Neuronal stem cell (in vitro differentiated cells): ENCODE measurements at regions not wholly inside any gene's neighbourhood (a gene's known extent, or its start where the extent isn't known, plus 50 kb on each side); places are given as distances from the start of the nearest gene placed in this dataset.

Experiments used
- DNase-seq: peaks from one replicate; pipeline ENCODE4 v3.0.0-alpha.2; 2013; ENCODE audit warnings: low spot score
- H2AFZ ChIP-seq: one replicate; pipeline ENCODE4 v1.6.1; 2013; ENCODE audit warnings: mild to moderate bottlenecking, low read length, inconsistent platforms
- H2AK5ac ChIP-seq: 2 replicates; pipeline ENCODE4 v1.6.1; 2013; ENCODE audit warnings: low read depth, mild to moderate bottlenecking, inconsistent platforms, low read length, moderate library complexity, mixed read lengths
- H2BK120ac ChIP-seq: 2 replicates; pipeline ENCODE4 v1.6.1; 2013; ENCODE audit warnings: low read depth, mild to moderate bottlenecking, inconsistent platforms, low read length, moderate library complexity, mixed read lengths
- H2BK12ac ChIP-seq: one replicate; pipeline ENCODE4 v1.6.1; 2013; ENCODE audit warnings: low read length, inconsistent platforms
- H2BK15ac ChIP-seq: 2 replicates; pipeline ENCODE4 v1.6.1; 2013; ENCODE audit warnings: mild to moderate bottlenecking, low read length, inconsistent platforms, mixed read lengths
- H2BK5ac ChIP-seq: one replicate; pipeline ENCODE4 v1.6.1; 2013; ENCODE audit warnings: inconsistent platforms, mild to moderate bottlenecking, low read length, moderate library complexity
- H3K14ac ChIP-seq: one replicate; pipeline ENCODE4 v1.6.1; 2013; ENCODE audit warnings: low read length, inconsistent platforms
- H3K18ac ChIP-seq: 2 replicates; pipeline ENCODE4 v1.6.1; 2013; ENCODE audit warnings: low read length, inconsistent platforms
- H3K23ac ChIP-seq: 2 replicates; pipeline ENCODE4 v1.6.1; 2013; ENCODE audit warnings: low read depth, mild to moderate bottlenecking, mixed read lengths, low read length, inconsistent platforms; ENCODE audit not compliant: poor library complexity
- H3K27ac ChIP-seq: replicated peaks from 3 replicates; pipeline ENCODE4 v1.5.1; 2013; ENCODE audit warnings: low read length, inconsistent platforms
- H3K27me3 ChIP-seq, 3 experiments: 2 replicates each; pipeline ENCODE4 v1.6.1; 2013; ENCODE audit warnings: low read length in 3 of 3, mild to moderate bottlenecking in 2 of 3, inconsistent platforms in 1 of 3, low read depth in 1 of 3, mixed read lengths in 1 of 3, moderate library complexity in 1 of 3; ENCODE audit not compliant: control insufficient read depth in 3 of 3, insufficient read depth in 3 of 3
- H3K36me3 ChIP-seq, 2 donors: replicated peaks in 1 of 2; 2 replicates each; pipeline ENCODE4 v1.6.1; 2013; ENCODE audit warnings: low read length in 2 of 2; ENCODE audit not compliant: control insufficient read depth in 2 of 2, insufficient read depth in 2 of 2
- H3K4ac ChIP-seq: 2 replicates; pipeline ENCODE4 v1.6.1; 2013; ENCODE audit warnings: inconsistent platforms, mild to moderate bottlenecking, low read length, moderate library complexity
- H3K4me1 ChIP-seq, 2 donors: 1 replicate in 1 of 2; 2 replicates in 1 of 2; pipeline ENCODE4 v1.6.1; 2013; ENCODE audit warnings: low read length in 2 of 2, low read depth in 1 of 2; ENCODE audit not compliant: control insufficient read depth in 2 of 2, insufficient read depth in 1 of 2
- H3K4me2 ChIP-seq: one replicate; pipeline ENCODE4 v1.6.1; 2013; ENCODE audit warnings: mild to moderate bottlenecking, low read length, inconsistent platforms; ENCODE audit not compliant: insufficient read depth, poor library complexity, severe bottlenecking
- H3K4me3 ChIP-seq, 2 donors: 2 replicates each; pipeline ENCODE4 v1.5.1; 2013; ENCODE audit warnings: low read length in 2 of 2, mild to moderate bottlenecking in 2 of 2, inconsistent platforms in 1 of 2, moderate library complexity in 1 of 2
- H3K79me1 ChIP-seq: one replicate; pipeline ENCODE4 v1.6.1; 2013; ENCODE audit warnings: low read depth, mild to moderate bottlenecking, inconsistent platforms, low read length, moderate library complexity
- H3K9ac ChIP-seq: one replicate; pipeline ENCODE4 v1.6.1; 2013; ENCODE audit warnings: mild to moderate bottlenecking, low read depth, low read length, inconsistent platforms; ENCODE audit not compliant: poor library complexity
- H3K9me3 ChIP-seq, 2 donors: replicated peaks in 1 of 2; 2 replicates each; pipeline versions ENCODE3 to v1.6.1; 2013; ENCODE audit warnings: low read length in 2 of 2, mild to moderate bottlenecking in 2 of 2, inconsistent platforms in 1 of 2, low read depth in 1 of 2, mixed read lengths in 1 of 2, moderate library complexity in 1 of 2; ENCODE audit not compliant: control insufficient read depth in 2 of 2, insufficient read depth in 1 of 2
- H4K8ac ChIP-seq: one replicate; pipeline ENCODE4 v1.6.1; 2013; ENCODE audit warnings: low read depth, mild to moderate bottlenecking, inconsistent platforms, low read length, moderate library complexity
- H4K91ac ChIP-seq: one replicate; pipeline ENCODE4 v1.6.1; 2013; ENCODE audit warnings: low read length, low read depth, mild to moderate bottlenecking, inconsistent platforms; ENCODE audit not compliant: poor library complexity
- WGBS, 2 donors: extraction: QIAGEN DNeasy Blood & Tissue Kit; methylation state at CpG; one replicate each; pipeline ENCODE4 v1.1.7; 2013; ENCODE audit warnings: missing lambda C conversion rate in 2 of 2, mixed read lengths in 1 of 2; ENCODE audit not compliant: insufficient read length in 2 of 2, insufficient replicate concordance in 1 of 2; ENCODE audit errors: extremely low coverage in 2 of 2; 5-methylcytosine and 5-hydroxymethylcytosine counted together

GRCh38 chr10:109207361-109207760 lies 716.0 kb downstream of the XPNPEP1 start:
- Histone ChIP-seq H3K23ac (no peak overlapping the region), H3K18ac (no peak overlapping the region), H3K27me3 (no peaks in the 10 kb centered on the region), H3K14ac (no peak overlapping the region), H3K9ac (no peak overlapping the region), H4K91ac (no peak overlapping the region), H2AFZ (no peak overlapping the region), H3K4ac (no peak overlapping the region), H2BK120ac (no peak overlapping the region), H3K4me2 (no peak overlapping the region), H3K4me1 (no peaks in the 10 kb centered on the region), H3K36me3 (no peaks in the 10 kb centered on the region), H3K4me3 (no peak overlapping the region), H3K79me1 (no peaks in the 10 kb centered on the region), H2AK5ac (no peak overlapping the region), H3K27ac (no peak overlapping the region), H2BK5ac (no peak overlapping the region), H2BK15ac (no peak overlapping the region), H2BK12ac (no peak overlapping the region), H4K8ac (no peak overlapping the region), H3K9me3 (peaks cover 0 to 2% of the 10 kb centered on the region in 2 donors)
- DNase-seq: peak; percentile 18
- no CpG with 5 or more reads among the region's 1 CpG for WGBS, 2 donors

GRCh38 chr10:109205929-109206585 lies 717.3 kb downstream of the XPNPEP1 start:
- Histone ChIP-seq H2BK12ac (no peak overlapping the region), H2BK120ac (no peak overlapping the region), H3K36me3 (no peaks in the 10 kb centered on the region), H4K91ac (no peak overlapping the region), H2AFZ (no peak overlapping the region), H3K4me2 (no peak overlapping the region), H2AK5ac (no peak overlapping the region), H4K8ac (no peak overlapping the region), H3K4ac (no peak overlapping the region), H3K9me3 (peaks cover 0 to 2% of the 10 kb centered on the region in 2 donors), H2BK15ac (no peak overlapping the region), H3K4me3 (no peak overlapping the region), H3K4me1 (no peaks in the 10 kb centered on the region), H3K14ac (no peak overlapping the region), H3K23ac (no peak overlapping the region), H3K18ac (no peak overlapping the region), H3K27ac (no peak overlapping the region), H2BK5ac (no peak overlapping the region), H3K79me1 (no peaks in the 10 kb centered on the region), H3K9ac (no peak overlapping the region), H3K27me3 (no peaks in the 10 kb centered on the region)
- WGBS, 2 donors: 100% methylated on average over 1 of the region's 3 CpGs; no CpG with 5 or more reads in 1 of the 2 donors
- no peak for DNase-seq

- no peak overlapping the region for H2AK5ac ChIP-seq
- no peaks in the 10 kb centered on the region for H3K9me3 ChIP-seq
- no peak overlapping the region for H2AFZ ChIP-seq
- H2BK15ac ChIP-seq: no peak overlapping the region
- no peak overlapping the region for H3K4me3 ChIP-seq
- no peak for DNase-seq
- no peaks in the 10 kb centered on the region for H3K4me1 ChIP-seq
- no peak overlapping the region for H3K4me2 ChIP-seq
- no CpG with 5 or more reads among the region's 3 CpGs for WGBS, 2 donors
- H3K4ac ChIP-seq: no peak overlapping the region
- no peak overlapping the region for H2BK5ac ChIP-seq
- H4K91ac ChIP-seq: no peak overlapping the region
- no peaks in the 10 kb centered on the region for H3K27me3 ChIP-seq
- H3K27ac ChIP-seq: no peak overlapping the region
- no peak overlapping the region for H2BK12ac ChIP-seq
- no peak overlapping the region for H3K9ac ChIP-seq
- no peak overlapping the region for H4K8ac ChIP-seq
- H2BK120ac ChIP-seq: no peak overlapping the region
- H3K18ac ChIP-seq: no peak overlapping the region
- H3K14ac ChIP-seq: no peak overlapping the region
- H3K23ac ChIP-seq: no peak overlapping the region
- no peaks in the 10 kb centered on the region for H3K36me3 ChIP-seq
- no peaks in the 10 kb centered on the region for H3K79me1 ChIP-seq
Observed at GRCh38 chr10:109203646-109204353, 719.5 kb downstream of the XPNPEP1 start.

GRCh38 chr10:109202111-109202510 lies 721.2 kb downstream of the XPNPEP1 start:
- Histone ChIP-seq H4K8ac (no peak overlapping the region), H4K91ac (no peak overlapping the region), H2BK120ac (no peak overlapping the region), H3K36me3 (no peaks in the 10 kb centered on the region), H3K27ac (no peak overlapping the region), H2BK12ac (no peak overlapping the region), H3K14ac (no peak overlapping the region), H3K18ac (no peak overlapping the region), H2AK5ac (no peak overlapping the region), H3K9ac (no peak overlapping the region), H3K4ac (no peak overlapping the region), H3K79me1 (no peaks in the 10 kb centered on the region), H2BK5ac (no peak overlapping the region), H3K4me2 (no peak overlapping the region), H2AFZ (no peak overlapping the region), H2BK15ac (no peak overlapping the region), H3K9me3 (no peaks in the 10 kb centered on the region), H3K4me3 (no peak overlapping the region), H3K4me1 (no peaks in the 10 kb centered on the region), H3K23ac (no peak overlapping the region), H3K27me3 (no peaks in the 10 kb centered on the region)
- WGBS, 2 donors: no CpG with 5 or more reads among the region's 3 CpGs
- no peak for DNase-seq
